Liver (tissue), 8 donors: ENCODE measurements at regions not wholly inside any gene's neighbourhood (a gene's known extent, or its start where the extent isn't known, plus 50 kb on each side); places are given as distances from the start of the nearest gene placed in this dataset.

Experiments used
- DNase-seq: peaks from one replicate; pipeline ENCODE4 v3.0.0-alpha.2; 2017; ENCODE audit warnings: low spot score
- H3K27ac ChIP-seq, 2 donors: one replicate each; pipeline ENCODE4 v1.7.0; 2013; ENCODE audit warnings: inconsistent platforms in 2 of 2, low read length in 2 of 2, control low read depth in 1 of 2, low read depth in 1 of 2, mild to moderate bottlenecking in 1 of 2
- H3K27me3 ChIP-seq, 4 donors: one replicate each; pipeline versions ENCODE4 v1.6.1 to v1.7.0; 2013; ENCODE audit warnings: low read length in 3 of 4, inconsistent platforms in 1 of 4, mild to moderate bottlenecking in 1 of 4, moderate library complexity in 1 of 4; ENCODE audit not compliant: control insufficient read depth in 4 of 4, insufficient read depth in 4 of 4
- H3K36me3 ChIP-seq, 4 donors: one replicate each; pipeline versions ENCODE4 v1.6.1 to v1.7.0; 2013; ENCODE audit warnings: low read length in 3 of 4, mild to moderate bottlenecking in 3 of 4, low read depth in 1 of 4, moderate library complexity in 1 of 4; ENCODE audit not compliant: control insufficient read depth in 4 of 4, insufficient read depth in 3 of 4
- H3K4me1 ChIP-seq, 4 donors: one replicate each; pipeline versions ENCODE4 v1.6.1 to v1.7.0; 2013; ENCODE audit warnings: low read length in 3 of 4, mild to moderate bottlenecking in 3 of 4, moderate library complexity in 1 of 4; ENCODE audit not compliant: control insufficient read depth in 4 of 4, insufficient read depth in 4 of 4
- H3K4me3 ChIP-seq, 3 donors: one replicate each; pipeline versions ENCODE4 v1.6.1 to v1.7.0; 2013; ENCODE audit warnings: low read length in 3 of 3, control low read depth in 1 of 3, low read depth in 1 of 3, mild to moderate bottlenecking in 1 of 3
- H3K9ac ChIP-seq, 2 donors: one replicate each; pipeline ENCODE4 v1.7.0; 2013; ENCODE audit warnings: low read length in 2 of 2, mild to moderate bottlenecking in 2 of 2, moderate library complexity in 2 of 2, control low read depth in 1 of 2, low read depth in 1 of 2
- H3K9me3 ChIP-seq, 4 donors: one replicate each; pipeline versions ENCODE4 v1.6.1 to v1.7.0; 2013; ENCODE audit warnings: low read length in 3 of 4; ENCODE audit not compliant: control insufficient read depth in 4 of 4
- EGR1 ChIP-seq, 2 donors: IDR thresholded peaks; 2 replicates each; pipeline ENCODE4 v1.6.1; 2016 to 2018; ENCODE audit warnings: antibody characterized with exemption in 2 of 2, low read depth in 2 of 2
- FOXA1 ChIP-seq: IDR thresholded peaks from 2 replicates; pipeline ENCODE4 v1.6.1; 2016; ENCODE audit warnings: antibody characterized with exemption
- FOXA2 ChIP-seq: IDR thresholded peaks from 2 replicates; pipeline ENCODE4 v1.6.1; 2016; ENCODE audit warnings: antibody characterized with exemption
- GABPA ChIP-seq, 2 donors: IDR thresholded peaks in 1 of 2; conservative IDR thresholded peaks in 1 of 2; 2 replicates each; pipeline ENCODE4 v1.6.1; 2016; ENCODE audit warnings: antibody characterized with exemption in 2 of 2, mild to moderate bottlenecking in 1 of 2, moderate library complexity in 1 of 2
- HNF4A ChIP-seq, 2 donors: conservative IDR thresholded peaks; 2 replicates each; pipeline ENCODE4 v1.6.1; 2016; ENCODE audit warnings: antibody characterized with exemption in 2 of 2, mild to moderate bottlenecking in 2 of 2
- HNF4G ChIP-seq: IDR thresholded peaks from 2 replicates; pipeline ENCODE4 v1.6.1; 2016; ENCODE audit warnings: antibody characterized with exemption
- JUND ChIP-seq, 2 donors: IDR thresholded peaks; 2 replicates each; pipeline ENCODE4 v1.6.1; 2016; ENCODE audit warnings: antibody characterized with exemption in 2 of 2
- NR2F2 ChIP-seq: IDR thresholded peaks from 2 replicates; pipeline ENCODE4 v1.6.1; 2016; ENCODE audit warnings: antibody characterized with exemption
- RAD21 ChIP-seq, 2 donors: IDR thresholded peaks; 2 replicates each; pipeline ENCODE4 v1.6.1; 2016; ENCODE audit warnings: antibody characterized with exemption in 2 of 2, mild to moderate bottlenecking in 2 of 2
- RXRA ChIP-seq, 2 donors: IDR thresholded peaks; 2 replicates each; pipeline ENCODE4 v1.6.1; 2017 to 2018; ENCODE audit warnings: antibody characterized with exemption in 2 of 2, mild to moderate bottlenecking in 1 of 2
- SP1 ChIP-seq: IDR thresholded peaks from 2 replicates; pipeline ENCODE4 v1.6.1; 2018; ENCODE audit warnings: antibody characterized with exemption, mild to moderate bottlenecking
- TAF1 ChIP-seq: conservative IDR thresholded peaks from 2 replicates; pipeline ENCODE4 v1.6.1; 2016; ENCODE audit warnings: antibody characterized with exemption, mild to moderate bottlenecking
- YY1 ChIP-seq: IDR thresholded peaks from 2 replicates; pipeline ENCODE4 v1.6.1; 2016; ENCODE audit warnings: antibody characterized with exemption, mild to moderate bottlenecking
- WGBS: extraction: QIAGEN DNeasy Blood & Tissue Kit; methylation state at CpG from one replicate; pipeline ENCODE4 v1.1.7; 2013; 5-methylcytosine and 5-hydroxymethylcytosine counted together
- TF ChIP-seq, protein P1 (sequence below): IDR thresholded peaks from 2 replicates; pipeline ENCODE4 v1.6.1; 2016; ENCODE audit warnings: antibody characterized with exemption
- TF ChIP-seq, protein P2 (sequence below): fragments of 150-350 bp; IDR thresholded peaks from 2 replicates; pipeline ENCODE4 v1.5.1; 2017; ENCODE audit warnings: improper control_type of control experiment, low read depth, low read length; ENCODE audit not compliant: missing input control
- TF ChIP-seq, protein P3 (sequence below): IDR thresholded peaks from 2 replicates; pipeline ENCODE4 v1.6.1; 2016; ENCODE audit warnings: antibody characterized with exemption, mild to moderate bottlenecking
- TF ChIP-seq, protein P4 (sequence below): IDR thresholded peaks from 2 replicates; pipeline ENCODE4 v1.6.1; 2016; ENCODE audit warnings: antibody characterized with exemption
- TF ChIP-seq, protein P5 (sequence below): IDR thresholded peaks from 2 replicates; pipeline ENCODE4 v1.6.1; 2016; ENCODE audit warnings: antibody characterized with exemption
- donor health status: healthy.
- donor health status: healthy.
- donor health status: healthy.
- donor health status: healthy.
- donor health status: healthy.

DNA sequence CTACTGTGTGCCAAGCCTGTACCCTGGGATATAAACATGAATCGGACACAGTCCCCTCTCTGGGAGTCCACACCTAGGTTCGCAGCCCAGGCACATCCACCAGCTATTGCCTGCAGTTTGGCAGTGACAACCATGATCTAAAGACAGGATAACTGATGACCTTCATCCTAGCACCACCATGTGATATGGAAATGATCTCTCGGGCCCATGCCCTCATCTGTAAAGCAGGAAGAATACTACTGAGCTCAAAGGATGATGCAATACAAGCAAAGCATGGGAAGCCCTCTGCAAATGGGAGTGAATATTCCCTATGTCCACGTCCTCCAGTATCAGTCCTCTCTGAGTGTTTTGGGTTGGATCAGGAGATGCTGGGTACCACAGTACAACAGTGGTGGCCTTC lies 80.9 kb upstream of the MSX1 start:
- TF ChIP-seq JUND (IDR thresholded peaks at IDR 0.05): no peak
- no peak for TF ChIP-seq RXRA (IDR thresholded peaks at IDR 0.05)
- TF ChIP-seq, protein P1, sequence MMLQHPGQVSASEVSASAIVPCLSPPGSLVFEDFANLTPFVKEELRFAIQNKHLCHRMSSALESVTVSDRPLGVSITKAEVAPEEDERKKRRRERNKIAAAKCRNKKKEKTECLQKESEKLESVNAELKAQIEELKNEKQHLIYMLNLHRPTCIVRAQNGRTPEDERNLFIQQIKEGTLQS: no peak
- TF ChIP-seq RAD21 (IDR thresholded peaks at IDR 0.05): no peak
- Histone ChIP-seq H3K9me3 (no peaks in the 10 kb centered on the region), H3K4me1 (no peaks in the 10 kb centered on the region), H3K27ac (no peak overlapping the region), H3K9ac (no peak overlapping the region), H3K27me3 (no peaks in the 10 kb centered on the region), H3K4me3 (no peak overlapping the region), H3K36me3 (no peaks in the 10 kb centered on the region)
- no peak for DNase-seq
- 78% methylated on average over 4 of the region's 4 CpGs for WGBS

DNA sequence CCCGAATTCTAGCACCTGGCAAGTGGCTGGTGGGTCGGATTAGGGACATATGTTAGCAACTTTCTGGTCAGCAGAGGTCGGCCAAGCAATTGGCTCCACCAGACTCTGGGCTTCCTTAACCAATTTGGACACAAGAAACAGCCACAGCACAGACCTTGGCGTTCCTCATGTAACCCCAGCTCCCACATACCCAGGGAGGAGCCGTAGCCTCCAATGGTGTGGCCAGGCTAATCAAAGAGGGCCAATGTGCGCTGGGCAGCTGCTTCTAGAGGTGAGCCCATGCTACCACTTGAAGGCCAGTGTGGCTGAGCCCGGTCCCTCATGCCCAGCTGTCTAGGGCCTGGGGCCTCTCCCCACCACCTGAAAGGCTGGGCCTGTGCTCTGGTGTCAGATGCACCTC lies 82.5 kb upstream of the MSX1 start:
- H3K27ac ChIP-seq: no peak overlapping the region
- no peak for TF ChIP-seq EGR1 (IDR thresholded peaks at IDR 0.05; ENCODE audit: low read depth in 2 of 2)
- TF ChIP-seq, protein P2, sequence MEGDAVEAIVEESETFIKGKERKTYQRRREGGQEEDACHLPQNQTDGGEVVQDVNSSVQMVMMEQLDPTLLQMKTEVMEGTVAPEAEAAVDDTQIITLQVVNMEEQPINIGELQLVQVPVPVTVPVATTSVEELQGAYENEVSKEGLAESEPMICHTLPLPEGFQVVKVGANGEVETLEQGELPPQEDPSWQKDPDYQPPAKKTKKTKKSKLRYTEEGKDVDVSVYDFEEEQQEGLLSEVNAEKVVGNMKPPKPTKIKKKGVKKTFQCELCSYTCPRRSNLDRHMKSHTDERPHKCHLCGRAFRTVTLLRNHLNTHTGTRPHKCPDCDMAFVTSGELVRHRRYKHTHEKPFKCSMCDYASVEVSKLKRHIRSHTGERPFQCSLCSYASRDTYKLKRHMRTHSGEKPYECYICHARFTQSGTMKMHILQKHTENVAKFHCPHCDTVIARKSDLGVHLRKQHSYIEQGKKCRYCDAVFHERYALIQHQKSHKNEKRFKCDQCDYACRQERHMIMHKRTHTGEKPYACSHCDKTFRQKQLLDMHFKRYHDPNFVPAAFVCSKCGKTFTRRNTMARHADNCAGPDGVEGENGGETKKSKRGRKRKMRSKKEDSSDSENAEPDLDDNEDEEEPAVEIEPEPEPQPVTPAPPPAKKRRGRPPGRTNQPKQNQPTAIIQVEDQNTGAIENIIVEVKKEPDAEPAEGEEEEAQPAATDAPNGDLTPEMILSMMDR: no peak
- no peak for TF ChIP-seq JUND (IDR thresholded peaks at IDR 0.05)
- no peak for TF ChIP-seq HNF4G
- TF ChIP-seq, protein P3, sequence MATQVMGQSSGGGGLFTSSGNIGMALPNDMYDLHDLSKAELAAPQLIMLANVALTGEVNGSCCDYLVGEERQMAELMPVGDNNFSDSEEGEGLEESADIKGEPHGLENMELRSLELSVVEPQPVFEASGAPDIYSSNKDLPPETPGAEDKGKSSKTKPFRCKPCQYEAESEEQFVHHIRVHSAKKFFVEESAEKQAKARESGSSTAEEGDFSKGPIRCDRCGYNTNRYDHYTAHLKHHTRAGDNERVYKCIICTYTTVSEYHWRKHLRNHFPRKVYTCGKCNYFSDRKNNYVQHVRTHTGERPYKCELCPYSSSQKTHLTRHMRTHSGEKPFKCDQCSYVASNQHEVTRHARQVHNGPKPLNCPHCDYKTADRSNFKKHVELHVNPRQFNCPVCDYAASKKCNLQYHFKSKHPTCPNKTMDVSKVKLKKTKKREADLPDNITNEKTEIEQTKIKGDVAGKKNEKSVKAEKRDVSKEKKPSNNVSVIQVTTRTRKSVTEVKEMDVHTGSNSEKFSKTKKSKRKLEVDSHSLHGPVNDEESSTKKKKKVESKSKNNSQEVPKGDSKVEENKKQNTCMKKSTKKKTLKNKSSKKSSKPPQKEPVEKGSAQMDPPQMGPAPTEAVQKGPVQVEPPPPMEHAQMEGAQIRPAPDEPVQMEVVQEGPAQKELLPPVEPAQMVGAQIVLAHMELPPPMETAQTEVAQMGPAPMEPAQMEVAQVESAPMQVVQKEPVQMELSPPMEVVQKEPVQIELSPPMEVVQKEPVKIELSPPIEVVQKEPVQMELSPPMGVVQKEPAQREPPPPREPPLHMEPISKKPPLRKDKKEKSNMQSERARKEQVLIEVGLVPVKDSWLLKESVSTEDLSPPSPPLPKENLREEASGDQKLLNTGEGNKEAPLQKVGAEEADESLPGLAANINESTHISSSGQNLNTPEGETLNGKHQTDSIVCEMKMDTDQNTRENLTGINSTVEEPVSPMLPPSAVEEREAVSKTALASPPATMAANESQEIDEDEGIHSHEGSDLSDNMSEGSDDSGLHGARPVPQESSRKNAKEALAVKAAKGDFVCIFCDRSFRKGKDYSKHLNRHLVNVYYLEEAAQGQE: no peak
- TF ChIP-seq, protein P1: no peak
- TF ChIP-seq SP1: no peak
- TF ChIP-seq NR2F2: no peak
- no peak for TF ChIP-seq FOXA1
- no peak for TF ChIP-seq RAD21 (IDR thresholded peaks at IDR 0.05)
- TF ChIP-seq, protein P4, sequence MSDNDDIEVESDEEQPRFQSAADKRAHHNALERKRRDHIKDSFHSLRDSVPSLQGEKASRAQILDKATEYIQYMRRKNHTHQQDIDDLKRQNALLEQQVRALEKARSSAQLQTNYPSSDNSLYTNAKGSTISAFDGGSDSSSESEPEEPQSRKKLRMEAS: no peak
- TF ChIP-seq TAF1: no peak
- TF ChIP-seq RXRA (IDR thresholded peaks at IDR 0.05): no peak
- TF ChIP-seq GABPA (IDR thresholded peaks at IDR 0.05 in 1 of 2, conservative IDR thresholded peaks at IDR 0.05 in 1 of 2): no peak
- no peak for TF ChIP-seq FOXA2
- TF ChIP-seq HNF4A (conservative IDR thresholded peaks at IDR 0.05): no peak
- TF ChIP-seq YY1: no peak
- TF ChIP-seq, protein P5, sequence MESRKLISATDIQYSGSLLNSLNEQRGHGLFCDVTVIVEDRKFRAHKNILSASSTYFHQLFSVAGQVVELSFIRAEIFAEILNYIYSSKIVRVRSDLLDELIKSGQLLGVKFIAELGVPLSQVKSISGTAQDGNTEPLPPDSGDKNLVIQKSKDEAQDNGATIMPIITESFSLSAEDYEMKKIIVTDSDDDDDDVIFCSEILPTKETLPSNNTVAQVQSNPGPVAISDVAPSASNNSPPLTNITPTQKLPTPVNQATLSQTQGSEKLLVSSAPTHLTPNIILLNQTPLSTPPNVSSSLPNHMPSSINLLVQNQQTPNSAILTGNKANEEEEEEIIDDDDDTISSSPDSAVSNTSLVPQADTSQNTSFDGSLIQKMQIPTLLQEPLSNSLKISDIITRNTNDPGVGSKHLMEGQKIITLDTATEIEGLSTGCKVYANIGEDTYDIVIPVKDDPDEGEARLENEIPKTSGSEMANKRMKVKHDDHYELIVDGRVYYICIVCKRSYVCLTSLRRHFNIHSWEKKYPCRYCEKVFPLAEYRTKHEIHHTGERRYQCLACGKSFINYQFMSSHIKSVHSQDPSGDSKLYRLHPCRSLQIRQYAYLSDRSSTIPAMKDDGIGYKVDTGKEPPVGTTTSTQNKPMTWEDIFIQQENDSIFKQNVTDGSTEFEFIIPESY: no peak
- no peak overlapping the region for H3K4me3 ChIP-seq
- no peak overlapping the region for H3K9ac ChIP-seq
- no peaks in the 10 kb centered on the region for H3K9me3 ChIP-seq
- WGBS: 92% methylated on average over 7 of the region's 7 CpGs
- no peak for DNase-seq
- no peaks in the 10 kb centered on the region for H3K4me1 ChIP-seq
- no peaks in the 10 kb centered on the region for H3K27me3 ChIP-seq
- H3K36me3 ChIP-seq: no peaks in the 10 kb centered on the region
